GM12891 (cell line): ENCODE measurements at regions not wholly inside any gene's neighbourhood (a gene's known extent, or its start where the extent isn't known, plus 50 kb on each side); places are given as distances from the start of the nearest gene placed in this dataset.

ENCODE experiments used
- PAX5 ChIP-seq: IDR thresholded peaks from 2 replicates; pipeline ENCODE4 v1.6.1; 2011; ENCODE audit warnings: low read length, moderate library complexity, mild to moderate bottlenecking; ENCODE audit not compliant: insufficient read depth, severe bottlenecking
- POLR2AphosphoS5 ChIP-seq: IDR thresholded peaks from 2 replicates; pipeline ENCODE4 v1.6.1; 2011; ENCODE audit warnings: low read depth, low read length, control low read depth

DNA sequence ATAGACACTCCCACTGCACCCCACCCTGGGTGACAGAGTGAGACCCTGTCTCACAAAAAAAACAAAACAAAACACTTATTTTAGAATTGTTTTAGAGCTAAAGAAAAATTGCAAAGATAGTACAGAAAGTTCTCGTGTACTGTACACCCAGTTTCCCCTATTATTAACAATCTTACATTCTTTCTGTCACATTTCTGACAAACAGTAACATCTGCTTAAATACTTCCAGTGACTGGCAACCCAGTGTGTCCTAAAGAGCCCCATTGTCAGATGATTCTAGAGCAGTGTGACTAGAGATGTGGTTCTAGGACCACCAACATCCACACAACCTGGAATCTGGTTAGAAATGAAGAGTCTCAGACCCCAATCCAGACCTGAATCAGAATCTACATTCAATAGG, 90.5 kb downstream of the LEPR start:
- TF ChIP-seq POLR2AphosphoS5 (no peak), PAX5 (no peak)
